HEK293 (cell line): ENCODE measurements at regions not wholly inside any gene's neighbourhood (a gene's known extent, or its start where the extent isn't known, plus 50 kb on each side); places are given as distances from the start of the nearest gene placed in this dataset.

Experiments used
- BCL11B ChIP-seq: fragments of 450-650 bp; formaldehyde crosslinking; IDR thresholded peaks from 2 replicates; pipeline ENCODE4 v1.5.1; 2016; ENCODE audit warnings: low read depth, missing biosample characterization, missing genetic modification characterization
- KLF8 ChIP-seq: fragments of 450-650 bp; formaldehyde crosslinking; IDR thresholded peaks from 2 replicates; pipeline ENCODE4 v1.5.1; 2016; ENCODE audit warnings: missing biosample characterization, missing genetic modification characterization
- ZBTB7A ChIP-seq: fragments of 450-650 bp; formaldehyde crosslinking; IDR thresholded peaks from 2 replicates; pipeline ENCODE4 v1.5.1; 2016; ENCODE audit warnings: low read depth, missing biosample characterization, missing genetic modification characterization
- ZNF221 ChIP-seq: fragments of 450-650 bp; formaldehyde crosslinking; IDR thresholded peaks from 2 replicates; pipeline ENCODE4 v1.5.1; 2017; ENCODE audit warnings: missing biosample characterization, missing genetic modification characterization, borderline replicate concordance
- ZNF48 ChIP-seq: fragments of 450-650 bp; formaldehyde crosslinking; IDR thresholded peaks from 2 replicates; pipeline ENCODE4 v1.5.1; 2016; ENCODE audit warnings: missing biosample characterization, missing genetic modification characterization
- ZNF530 ChIP-seq: fragments of 450-650 bp; formaldehyde crosslinking; IDR thresholded peaks from 2 replicates; pipeline ENCODE4 v1.5.1; 2016; ENCODE audit warnings: low read depth, missing biosample characterization, missing genetic modification characterization
- ZNF558 ChIP-seq: fragments of 450-650 bp; formaldehyde crosslinking; IDR thresholded peaks from 2 replicates; pipeline ENCODE4 v1.5.1; 2016; ENCODE audit warnings: missing biosample characterization, missing genetic modification characterization
- TF ChIP-seq, protein P1 (sequence below): fragments of 450-650 bp; formaldehyde crosslinking; IDR thresholded peaks from 2 replicates; pipeline ENCODE4 v1.5.1; 2016; ENCODE audit warnings: missing biosample characterization, missing genetic modification characterization
- TF ChIP-seq, protein P2 (sequence below): fragments of 450-650 bp; formaldehyde crosslinking; IDR thresholded peaks from 2 replicates; pipeline ENCODE4 v1.5.1; 2017; ENCODE audit warnings: missing biosample characterization, missing genetic modification characterization
- TF ChIP-seq, protein P3 (sequence below): fragments of 450-650 bp; formaldehyde crosslinking; IDR thresholded peaks from 2 replicates; pipeline ENCODE4 v1.5.1; 2016; ENCODE audit warnings: missing biosample characterization, missing genetic modification characterization

DNA sequence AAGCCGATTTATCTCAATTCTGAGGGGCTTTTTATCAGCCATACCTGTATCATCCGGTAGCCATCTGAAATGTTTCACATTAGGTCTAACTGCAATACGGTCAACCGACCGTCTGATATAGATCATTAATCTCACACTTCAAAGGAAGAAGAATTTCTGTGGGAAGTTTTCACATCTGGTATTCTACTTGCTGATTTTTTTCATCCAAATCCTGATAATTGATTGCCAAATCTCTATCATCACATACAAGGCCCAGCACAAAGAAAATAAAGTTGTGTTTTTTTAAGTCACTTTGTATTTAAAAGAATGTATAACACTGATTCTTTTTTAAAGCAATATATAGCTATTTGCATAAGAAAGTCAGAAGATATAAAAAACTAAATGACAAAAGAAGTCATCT lies 132.3 kb downstream of the DKK1 start:
- no peak for TF ChIP-seq ZNF530
- no peak for TF ChIP-seq KLF8
- TF ChIP-seq, protein P1, sequence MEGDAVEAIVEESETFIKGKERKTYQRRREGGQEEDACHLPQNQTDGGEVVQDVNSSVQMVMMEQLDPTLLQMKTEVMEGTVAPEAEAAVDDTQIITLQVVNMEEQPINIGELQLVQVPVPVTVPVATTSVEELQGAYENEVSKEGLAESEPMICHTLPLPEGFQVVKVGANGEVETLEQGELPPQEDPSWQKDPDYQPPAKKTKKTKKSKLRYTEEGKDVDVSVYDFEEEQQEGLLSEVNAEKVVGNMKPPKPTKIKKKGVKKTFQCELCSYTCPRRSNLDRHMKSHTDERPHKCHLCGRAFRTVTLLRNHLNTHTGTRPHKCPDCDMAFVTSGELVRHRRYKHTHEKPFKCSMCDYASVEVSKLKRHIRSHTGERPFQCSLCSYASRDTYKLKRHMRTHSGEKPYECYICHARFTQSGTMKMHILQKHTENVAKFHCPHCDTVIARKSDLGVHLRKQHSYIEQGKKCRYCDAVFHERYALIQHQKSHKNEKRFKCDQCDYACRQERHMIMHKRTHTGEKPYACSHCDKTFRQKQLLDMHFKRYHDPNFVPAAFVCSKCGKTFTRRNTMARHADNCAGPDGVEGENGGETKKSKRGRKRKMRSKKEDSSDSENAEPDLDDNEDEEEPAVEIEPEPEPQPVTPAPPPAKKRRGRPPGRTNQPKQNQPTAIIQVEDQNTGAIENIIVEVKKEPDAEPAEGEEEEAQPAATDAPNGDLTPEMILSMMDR (tag by site-specific recombination): no peak
- TF ChIP-seq ZBTB7A (tag by site-specific recombination): no peak
- TF ChIP-seq, protein P2, sequence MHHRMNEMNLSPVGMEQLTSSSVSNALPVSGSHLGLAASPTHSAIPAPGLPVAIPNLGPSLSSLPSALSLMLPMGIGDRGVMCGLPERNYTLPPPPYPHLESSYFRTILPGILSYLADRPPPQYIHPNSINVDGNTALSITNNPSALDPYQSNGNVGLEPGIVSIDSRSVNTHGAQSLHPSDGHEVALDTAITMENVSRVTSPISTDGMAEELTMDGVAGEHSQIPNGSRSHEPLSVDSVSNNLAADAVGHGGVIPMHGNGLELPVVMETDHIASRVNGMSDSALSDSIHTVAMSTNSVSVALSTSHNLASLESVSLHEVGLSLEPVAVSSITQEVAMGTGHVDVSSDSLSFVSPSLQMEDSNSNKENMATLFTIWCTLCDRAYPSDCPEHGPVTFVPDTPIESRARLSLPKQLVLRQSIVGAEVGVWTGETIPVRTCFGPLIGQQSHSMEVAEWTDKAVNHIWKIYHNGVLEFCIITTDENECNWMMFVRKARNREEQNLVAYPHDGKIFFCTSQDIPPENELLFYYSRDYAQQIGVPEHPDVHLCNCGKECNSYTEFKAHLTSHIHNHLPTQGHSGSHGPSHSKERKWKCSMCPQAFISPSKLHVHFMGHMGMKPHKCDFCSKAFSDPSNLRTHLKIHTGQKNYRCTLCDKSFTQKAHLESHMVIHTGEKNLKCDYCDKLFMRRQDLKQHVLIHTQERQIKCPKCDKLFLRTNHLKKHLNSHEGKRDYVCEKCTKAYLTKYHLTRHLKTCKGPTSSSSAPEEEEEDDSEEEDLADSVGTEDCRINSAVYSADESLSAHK (tag by site-specific recombination): no peak
- TF ChIP-seq ZNF48: no peak
- no peak for TF ChIP-seq BCL11B (tag by site-specific recombination)
- TF ChIP-seq ZNF558: no peak
- TF ChIP-seq, protein P3, sequence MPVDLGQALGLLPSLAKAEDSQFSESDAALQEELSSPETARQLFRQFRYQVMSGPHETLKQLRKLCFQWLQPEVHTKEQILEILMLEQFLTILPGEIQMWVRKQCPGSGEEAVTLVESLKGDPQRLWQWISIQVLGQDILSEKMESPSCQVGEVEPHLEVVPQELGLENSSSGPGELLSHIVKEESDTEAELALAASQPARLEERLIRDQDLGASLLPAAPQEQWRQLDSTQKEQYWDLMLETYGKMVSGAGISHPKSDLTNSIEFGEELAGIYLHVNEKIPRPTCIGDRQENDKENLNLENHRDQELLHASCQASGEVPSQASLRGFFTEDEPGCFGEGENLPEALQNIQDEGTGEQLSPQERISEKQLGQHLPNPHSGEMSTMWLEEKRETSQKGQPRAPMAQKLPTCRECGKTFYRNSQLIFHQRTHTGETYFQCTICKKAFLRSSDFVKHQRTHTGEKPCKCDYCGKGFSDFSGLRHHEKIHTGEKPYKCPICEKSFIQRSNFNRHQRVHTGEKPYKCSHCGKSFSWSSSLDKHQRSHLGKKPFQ (tag by site-specific recombination): no peak
- TF ChIP-seq ZNF221 (tag by site-specific recombination): no peak
